Bone marrow (tissue), 2 donors: ENCODE measurements at regions not wholly inside any gene's neighbourhood (a gene's known extent, or its start where the extent isn't known, plus 50 kb on each side); places are given as distances from the start of the nearest gene placed in this dataset.
"Not testable (repeated sequence)": the region's sequence is repeated elsewhere in the genome, so short reads cannot be mapped to it uniquely, and the experiment has no call there.

Source experiments
- DNase-seq, 2 donors: peaks; one replicate each; lab custom pipeline; 2025; lab: John Stamatoyannopoulos, UW

DNA sequence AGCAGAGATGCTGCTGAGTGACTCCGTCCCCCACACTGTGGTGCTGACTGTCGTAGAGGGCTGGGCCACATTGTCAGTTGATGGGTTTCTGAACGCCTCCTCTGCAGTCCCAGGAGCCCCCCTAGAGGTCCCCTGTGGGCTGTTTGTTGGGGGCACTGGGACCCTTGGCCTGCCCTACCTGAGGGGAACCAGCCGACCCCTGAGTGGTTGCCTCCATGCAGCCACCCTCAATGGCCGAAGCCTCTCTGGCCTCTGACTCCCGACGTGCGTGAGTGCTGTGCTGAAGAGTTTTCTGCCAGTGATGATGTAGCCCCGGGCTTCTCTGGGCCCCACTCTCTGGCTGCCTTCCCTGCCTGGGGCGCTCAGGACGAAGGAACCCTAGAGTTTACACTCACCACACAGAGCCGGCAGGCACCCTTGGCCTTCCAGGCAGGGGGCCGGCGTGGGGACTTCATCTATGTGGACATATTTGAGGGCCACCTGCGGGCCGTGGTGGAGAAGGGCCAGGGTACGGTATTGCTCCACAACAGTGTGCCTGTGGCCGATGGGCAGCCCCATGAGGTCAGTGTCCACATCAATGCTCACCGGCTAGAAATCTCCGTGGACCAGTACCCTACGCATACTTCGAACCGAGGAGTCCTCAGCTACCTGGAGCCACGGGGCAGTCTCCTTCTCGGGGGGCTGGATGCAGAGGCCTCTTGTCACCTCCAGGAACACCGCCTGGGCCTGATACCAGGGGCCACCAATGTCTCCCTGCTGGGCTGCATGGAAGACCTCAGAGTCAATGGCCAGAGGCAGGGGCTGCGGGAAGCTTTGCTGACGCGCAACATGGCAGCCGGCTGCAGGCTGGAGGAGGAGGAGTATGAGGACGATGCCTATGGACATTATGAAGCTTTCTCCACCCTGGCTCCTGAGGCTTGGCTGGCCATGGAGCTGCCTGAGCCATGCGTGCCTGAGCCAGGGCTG is 181.1 kb downstream of the TBC1D2B start:
- DNase-seq: not testable (repeated sequence)

DNA sequence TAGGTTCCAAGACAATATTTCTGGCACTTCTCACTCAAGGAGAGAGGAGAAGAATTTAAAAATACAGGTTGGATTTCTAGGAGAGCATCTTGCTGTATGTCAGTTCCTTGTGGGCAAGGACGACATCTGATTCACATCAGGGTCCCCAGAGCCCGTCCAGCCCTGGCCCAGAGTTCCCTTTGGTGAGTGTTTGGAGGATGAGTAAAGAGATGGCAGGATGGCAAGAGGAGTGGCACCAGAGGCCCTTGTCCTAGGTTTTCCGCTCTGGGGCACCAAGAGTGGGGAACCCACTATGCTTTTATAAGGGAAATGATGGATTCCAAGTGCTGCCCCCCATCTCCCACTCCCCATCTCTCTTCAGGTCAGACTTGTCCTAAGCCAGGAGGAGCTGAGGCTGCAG is 181.8 kb downstream of the TBC1D2B start:
- DNase-seq: no peak

DNA sequence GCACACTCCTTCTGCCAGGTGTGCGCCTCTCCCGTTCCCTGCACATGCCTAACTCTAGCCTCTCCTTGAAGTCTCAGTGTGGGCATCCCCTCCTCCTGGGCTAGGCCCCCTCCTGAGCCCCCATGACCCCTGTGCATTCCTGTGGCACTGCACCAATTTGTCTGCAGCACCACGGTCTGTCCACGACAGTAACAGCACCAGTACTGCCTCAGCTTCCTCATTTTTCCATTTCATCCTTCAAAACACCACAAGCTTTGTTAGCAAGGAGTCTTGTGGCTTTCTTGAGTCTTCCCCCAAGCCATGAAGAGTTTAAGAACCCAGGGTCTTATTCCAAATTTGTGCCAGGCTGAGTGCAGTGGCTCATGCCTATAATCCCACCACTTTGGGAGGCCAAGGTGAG is 182.4 kb downstream of the TBC1D2B start:
- not testable (repeated sequence) for DNase-seq

DNA sequence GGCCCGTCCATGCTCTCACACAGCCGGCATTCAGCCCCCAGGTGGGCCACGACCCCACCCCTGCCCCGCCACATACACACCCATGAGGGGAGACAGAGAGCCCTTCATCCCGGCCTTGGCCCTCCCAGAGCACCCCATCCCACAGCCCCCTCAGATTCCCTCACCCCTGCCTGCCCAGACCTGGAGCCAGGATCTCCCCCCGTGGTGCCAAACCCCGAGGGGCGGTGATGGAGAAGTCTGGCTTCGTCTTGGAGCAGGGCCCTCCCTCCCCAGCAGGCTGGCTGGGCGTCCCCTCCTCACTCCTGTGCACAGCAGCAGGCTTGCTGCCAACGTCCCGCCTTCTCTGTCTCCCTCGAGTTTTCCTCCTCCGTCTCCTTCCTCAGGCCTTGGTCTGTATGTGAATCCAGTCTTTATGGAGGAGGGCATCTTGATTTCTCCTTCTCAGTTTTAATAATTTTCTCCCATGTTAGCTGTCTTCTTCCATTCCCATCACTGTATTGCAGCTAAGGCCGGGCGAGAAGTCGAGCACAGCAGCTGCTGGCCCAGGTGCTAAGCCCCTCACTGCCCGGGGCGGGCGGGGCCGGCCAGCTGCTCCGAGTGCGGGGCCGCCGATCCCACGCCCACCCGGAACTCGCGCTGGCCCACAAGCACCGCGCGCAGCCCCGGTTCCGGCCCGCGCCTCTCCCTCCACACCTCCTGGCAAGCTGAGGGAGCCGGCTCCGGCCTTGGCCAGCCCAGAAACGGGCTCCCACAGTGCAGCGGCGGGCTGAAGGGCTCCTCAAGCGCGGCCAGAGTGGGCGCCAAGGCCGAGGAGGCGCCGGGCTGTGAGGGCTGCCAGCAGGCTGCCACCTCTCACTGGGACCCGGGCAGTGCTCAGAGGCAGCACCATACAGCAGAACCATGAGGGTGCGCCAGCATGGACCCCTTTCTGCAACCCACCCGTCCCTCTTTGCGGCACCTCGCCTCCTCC is 183.6 kb downstream of the TBC1D2B start:
- DNase-seq: not testable (repeated sequence)

DNA sequence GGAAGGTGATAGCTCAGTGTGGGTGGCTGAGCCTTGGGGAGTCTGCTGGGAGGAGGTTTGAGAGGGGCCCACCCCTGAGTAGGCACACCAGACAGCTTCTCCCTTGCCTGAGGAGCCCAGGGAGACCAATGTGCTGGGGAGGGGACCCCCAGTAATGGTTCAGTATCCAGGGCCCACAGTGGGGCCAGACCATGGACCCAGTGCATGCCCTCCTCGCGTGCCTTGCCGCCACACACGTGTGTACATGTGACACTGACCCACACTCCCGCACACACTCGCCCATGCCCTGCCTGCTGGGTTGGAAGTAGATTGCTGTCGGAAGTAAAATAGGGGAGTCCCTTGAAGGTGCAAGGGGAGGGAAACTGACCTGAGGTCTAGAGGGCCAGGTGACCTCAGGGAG is 184.3 kb downstream of the TBC1D2B start:
- DNase-seq: not testable (repeated sequence)

DNA sequence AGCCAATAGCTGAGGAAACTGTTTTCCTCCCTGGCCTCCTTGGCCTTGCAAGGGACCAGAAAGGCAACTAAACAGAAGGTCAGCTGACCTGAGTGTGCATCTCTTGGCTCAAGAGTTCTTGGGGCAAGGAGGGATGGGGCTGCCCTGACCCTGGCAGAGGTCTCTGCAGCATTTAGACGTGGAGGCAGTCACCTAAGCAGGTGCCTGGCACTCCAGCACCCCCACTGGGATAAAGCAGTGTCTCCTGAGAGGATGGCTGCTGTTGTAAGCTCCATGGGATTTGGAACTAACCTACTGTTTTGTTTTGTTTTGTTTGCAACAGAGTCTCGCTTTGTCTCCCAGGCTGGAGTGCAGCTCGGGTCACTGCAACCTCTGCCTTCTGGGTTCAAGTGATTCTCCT is 185.2 kb downstream of the TBC1D2B start:
- DNase-seq: no peak

DNA sequence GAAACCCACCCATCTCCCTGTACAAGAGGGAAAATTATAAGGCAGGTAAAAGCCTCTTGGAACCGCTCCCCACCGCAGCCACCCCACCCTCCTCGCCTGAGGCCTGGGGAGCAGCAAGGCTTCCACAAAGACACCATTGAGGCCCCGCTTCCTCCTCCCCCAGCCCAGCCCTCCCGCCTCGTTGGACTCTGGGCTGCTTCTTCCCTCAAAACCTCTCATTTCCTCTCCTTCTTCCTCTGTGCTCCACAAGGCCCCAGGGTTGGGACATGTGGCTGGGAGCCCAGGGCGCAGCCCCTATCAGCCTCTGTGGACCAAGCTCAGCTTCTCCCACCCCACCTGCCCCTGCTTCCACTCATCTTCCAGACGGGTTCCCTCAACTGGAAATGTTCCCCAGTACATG is 185.6 kb downstream of the TBC1D2B start:
- not testable (repeated sequence) for DNase-seq

DNA sequence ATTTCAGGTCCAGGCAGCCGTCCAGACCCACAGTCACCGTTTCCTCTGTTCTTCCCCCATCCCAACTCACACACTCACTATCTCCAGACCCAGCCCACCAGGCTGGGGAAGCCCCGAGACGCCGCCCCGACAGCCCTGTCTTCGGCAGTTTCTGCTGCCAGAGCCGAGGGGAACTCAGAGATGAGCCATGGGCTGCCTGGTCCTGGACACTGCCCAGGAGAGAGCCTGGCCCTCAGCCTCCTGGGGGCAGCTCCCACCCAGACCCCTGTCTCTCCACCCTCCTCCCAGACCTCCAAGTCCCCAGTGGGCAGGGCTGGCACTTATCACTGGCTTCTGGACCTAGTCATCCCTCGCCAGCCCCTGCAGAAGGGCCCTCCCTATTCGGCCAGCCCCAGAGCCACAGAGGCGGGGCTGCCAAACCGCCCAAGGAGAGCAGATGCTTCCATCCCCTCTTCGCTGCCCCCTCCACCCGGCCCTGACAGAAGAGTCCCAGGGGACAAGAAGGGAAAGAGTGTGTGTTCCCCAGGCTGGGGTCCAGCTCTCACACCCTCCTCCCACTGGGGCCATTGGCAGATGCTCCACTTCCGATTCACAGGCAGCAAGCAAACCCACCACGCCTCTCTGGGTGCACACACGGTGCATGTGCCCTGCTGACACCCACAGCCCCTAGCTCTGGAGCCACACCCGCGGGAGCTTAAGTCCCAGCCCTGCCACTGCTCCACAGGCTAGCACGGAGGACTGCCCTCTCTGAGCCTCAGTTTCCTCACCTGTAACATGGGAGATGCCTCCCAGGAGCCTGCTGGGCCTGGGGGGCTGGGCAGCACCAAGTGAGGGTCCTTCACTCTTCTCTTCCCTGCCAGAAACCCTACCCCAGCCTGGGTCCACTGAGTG is 186.4 kb downstream of the TBC1D2B start:
- peak; percentile 36 to 40 for DNase-seq

DNA sequence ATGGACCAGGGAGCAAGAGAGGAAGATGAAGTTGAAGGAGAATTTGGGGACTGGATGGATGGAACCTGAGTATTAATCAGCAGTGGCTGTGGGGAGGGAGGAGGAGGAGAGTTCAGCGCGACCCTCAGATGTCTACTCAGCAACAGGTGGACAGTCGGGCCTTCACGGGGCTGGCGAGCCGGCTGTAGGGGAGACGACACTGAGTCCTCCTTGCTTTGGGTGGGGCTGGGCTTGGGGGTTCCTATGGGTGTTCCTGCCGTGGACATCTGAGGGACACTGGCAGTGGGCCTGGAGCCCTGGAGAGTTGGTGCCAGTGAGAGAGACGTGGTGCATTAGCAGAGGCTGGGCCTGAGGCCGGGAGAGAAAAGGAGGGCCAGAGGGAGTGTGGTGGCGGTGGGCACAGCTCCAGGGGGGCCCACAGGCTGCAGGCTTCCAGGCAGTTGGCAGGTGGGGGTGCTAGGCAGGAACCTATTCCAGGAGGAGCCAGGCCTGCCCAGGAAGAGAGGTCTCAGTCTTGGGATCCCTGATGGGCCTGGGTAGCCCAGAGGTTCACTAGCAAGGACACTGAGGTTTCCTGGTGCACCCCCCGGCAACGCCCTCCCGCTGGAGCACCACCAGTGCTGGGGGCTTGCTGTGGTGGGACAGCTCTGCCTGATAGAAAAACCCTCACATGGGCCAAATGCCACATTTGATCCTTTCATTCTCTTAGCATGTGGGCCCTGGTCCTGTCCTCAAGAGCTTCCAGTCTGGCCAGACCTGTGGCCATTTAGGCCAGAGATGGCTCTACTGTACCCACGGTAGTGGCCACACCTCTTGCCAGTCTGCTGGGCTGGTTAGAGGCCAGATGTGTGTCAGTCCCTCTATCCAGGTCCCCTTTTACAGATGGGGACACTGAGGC is 187.4 kb downstream of the TBC1D2B start:
- DNase-seq: not testable (repeated sequence)

DNA sequence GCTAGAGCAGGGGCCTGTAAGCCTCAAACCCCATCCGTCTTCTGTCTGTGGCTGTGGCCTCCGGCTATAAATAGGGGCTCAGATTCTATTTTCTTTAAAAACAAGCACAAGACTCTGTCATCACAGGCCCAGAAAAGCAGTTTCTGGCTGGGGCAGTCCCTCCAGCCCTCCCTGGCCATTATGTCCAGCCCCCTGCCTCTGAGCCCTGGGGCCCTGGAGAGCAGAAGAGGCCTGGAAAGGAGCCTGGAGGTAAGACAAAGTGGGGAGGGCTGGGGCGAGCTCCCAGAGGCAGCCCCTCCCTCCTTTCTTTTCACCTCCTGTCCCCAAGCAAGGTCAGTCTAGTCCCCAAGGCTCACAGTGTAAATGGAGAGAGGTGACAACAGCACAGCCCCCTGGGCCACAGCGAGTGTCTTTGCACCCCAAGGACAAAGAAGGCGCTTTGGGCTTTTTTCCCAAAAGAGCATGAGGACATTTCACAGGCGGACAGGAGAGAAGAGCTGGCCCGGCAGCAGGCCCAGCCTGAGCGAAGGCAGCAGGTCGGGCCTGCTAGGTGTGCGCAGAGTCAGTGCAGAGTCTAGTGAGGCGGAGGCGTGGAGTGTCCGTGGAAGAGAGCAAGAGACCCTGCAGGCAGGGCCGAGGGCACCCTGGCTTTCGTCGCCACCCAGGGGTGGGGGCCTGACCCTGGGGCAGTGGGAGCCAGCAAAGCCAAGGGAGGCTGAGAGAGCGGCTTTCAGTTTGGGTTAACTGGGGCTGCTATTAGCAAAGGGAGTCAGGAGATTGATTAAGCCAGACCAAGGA is 188.3 kb downstream of the TBC1D2B start:
- DNase-seq: no peak

DNA sequence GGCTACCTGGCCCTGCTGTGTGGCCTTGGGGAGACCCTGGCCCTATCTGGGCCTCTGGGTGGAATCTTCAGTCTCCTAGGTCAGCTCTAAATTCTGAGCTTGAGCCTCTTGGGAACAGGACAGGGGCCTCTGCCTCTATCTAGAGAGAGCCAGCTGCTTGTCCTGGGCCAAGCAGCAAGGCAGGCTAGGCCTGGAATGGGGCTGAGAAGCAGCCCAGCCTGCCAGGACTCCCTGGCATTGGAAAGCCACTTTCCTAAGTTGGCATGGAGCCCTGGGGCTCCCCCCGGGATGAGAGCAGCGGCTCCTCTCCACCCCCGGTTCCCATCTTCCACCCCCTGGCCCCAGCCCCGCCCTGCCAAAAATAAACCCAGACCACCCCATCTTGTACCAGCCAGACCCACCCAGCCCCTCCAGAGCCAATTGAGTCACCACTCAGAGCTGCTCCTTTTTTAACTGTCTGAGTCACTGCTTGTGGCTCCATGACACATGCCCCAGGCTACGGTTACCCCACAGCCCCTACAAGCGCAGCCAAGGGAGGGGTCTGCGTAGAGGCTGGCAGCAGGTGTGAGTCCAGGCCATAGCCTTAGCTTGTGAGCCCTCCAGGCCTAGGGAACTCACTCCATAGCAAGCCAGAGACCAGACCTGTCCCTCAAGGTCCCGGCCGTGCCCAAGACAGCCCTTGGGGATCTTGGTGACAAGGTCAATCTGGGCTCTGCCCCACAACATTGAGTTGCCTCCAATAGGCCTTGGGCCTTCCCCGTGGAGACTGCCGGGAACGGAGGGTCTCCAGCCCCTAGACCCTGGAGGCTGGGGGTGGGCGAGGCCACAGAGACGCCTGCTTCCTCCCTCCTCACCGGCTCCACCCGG is 189.7 kb downstream of the TBC1D2B start:
- DNase-seq: not testable (repeated sequence)

DNA sequence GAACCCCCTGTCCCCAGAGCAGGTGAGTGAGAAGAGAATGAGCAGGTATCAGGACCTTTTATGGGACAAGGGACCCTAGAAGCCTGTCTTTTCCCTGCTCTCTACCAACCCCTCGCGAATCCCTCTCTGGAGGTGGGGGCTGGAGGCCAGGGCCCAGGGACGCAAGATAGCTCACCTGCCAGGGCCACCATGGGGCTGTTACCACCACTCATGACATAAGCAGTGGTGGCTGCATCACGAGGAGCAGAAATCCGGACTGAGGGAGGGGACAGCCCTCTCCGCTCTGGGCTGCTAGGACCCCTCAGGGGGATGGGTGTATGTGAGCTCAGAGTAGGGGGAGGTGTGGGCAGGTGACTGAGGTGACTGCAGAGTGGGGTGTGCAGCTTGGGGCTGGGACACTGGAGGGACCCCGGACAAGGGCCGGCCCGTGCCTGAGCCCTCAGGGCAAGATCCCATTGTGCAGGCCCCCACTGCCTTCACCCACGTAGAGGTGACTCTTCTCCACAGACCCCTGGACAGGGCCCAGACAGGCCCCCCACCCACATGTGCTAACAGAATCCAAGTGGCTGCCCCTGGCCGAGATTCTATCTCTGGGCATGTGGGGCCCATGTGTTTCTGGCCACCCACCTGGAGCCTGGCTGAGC is 190.6 kb downstream of the TBC1D2B start:
- no peak for DNase-seq

DNA sequence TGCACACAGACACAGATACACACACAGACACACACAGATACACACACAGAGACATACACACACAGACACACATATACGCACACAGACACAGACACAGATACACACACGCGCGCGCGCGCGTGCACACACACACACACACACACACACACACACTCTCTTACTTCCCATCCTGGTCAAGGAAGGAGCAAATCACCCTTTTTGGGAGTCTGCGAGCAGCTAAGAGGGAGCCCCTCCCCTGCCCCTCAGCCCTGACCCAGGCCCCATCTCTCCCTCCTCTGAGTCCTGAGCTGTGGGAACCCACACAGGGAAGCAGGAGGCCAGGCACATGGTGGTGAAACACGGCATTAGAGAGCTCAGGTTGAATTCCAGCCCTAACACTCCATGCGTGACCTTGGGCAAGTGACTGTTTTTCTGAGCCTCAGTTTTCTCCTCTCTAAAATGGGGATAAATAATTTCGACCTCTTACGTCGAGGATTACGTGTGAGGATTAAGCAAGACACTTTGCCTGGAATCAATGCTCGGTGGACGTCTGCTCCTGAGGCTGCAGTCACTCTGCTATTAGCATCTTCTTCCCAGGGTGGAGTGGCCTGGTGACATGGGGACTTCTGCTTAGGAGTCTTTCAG is 191.5 kb downstream of the TBC1D2B start:
- not testable (repeated sequence) for DNase-seq

DNA sequence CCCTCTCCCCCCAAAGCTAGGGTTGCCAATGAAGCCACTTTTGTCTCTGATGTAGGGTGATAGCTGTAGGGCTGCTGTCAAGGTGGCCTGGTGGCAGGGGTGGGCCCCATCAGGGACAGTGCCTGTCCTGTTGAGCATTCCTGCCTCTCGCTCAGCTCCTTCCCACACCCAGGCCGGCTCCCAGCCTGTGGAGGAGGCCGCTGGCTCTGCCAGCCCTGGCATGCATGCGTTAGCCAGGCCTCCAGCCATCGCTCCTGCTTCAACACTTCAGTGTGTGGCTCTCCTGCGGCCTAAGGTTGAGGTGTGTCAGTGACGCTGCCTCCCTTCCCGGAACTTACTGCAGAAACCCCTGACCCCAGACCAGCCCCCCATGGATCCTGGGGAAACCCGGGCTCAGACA is 194.5 kb downstream of the TBC1D2B start:
- DNase-seq: not testable (repeated sequence)

DNA sequence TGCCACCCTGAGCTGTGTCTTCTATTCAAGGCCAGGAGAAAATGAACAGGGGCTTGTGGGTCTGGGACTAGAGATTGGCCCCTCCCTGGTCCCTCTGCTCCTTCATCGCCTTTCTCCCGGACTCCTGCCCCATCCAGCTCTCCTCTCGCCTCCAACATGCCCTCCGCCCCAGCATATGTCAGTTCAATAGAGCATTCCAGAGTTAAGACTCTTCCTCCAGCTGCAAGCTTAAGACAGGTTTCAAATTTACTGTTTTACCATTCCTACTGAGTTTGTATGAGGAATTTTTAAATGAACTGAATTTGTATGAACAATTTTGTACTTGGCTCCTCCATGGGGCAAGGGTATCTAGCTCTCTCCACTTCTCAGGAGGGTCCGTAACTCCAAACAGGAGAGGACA is 195.6 kb downstream of the TBC1D2B start:
- DNase-seq: no peak

DNA sequence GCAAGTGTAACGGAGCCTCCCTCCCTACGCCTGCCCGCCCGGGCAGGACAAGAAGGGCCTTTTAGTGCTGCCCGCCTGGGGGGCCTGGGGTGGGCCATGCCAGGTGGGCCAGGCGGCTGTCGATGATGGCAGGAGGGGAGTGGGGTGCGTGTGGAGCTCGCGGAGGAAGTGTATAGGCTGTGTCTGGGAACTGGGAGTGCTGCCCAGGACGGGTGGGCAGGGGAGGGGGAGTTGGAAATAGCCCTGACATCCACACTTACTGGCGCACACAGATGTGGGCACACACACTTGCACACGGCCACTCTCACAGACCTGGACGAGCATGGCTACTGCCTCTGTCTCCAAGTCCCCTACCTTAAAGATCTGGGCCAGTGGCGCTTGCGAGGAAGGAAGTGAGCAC is 196.0 kb downstream of the TBC1D2B start:
- not testable (repeated sequence) for DNase-seq

DNA sequence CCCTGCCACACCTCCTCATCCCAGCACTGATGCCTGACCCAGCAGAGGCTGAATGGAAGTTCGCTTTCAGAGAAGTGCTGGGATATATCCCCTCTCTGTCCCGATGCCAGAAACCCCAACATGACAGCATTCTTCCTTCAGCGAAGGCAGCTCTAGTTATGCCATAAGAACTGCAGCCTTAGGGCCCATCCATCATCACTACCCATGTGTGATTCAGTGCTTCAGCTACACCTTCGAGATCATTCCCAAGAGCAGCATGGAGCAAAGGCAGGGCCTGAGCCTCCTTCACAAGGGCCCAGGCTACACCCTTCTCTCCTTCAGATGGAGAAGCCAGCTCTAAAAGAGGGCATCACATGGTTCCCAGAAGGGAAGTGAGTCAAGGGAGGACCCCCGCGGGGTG is 198.0 kb downstream of the TBC1D2B start:
- not testable (repeated sequence) for DNase-seq
